HG03103 (cell line): ENCODE measurements at regions not wholly inside any gene's neighbourhood (a gene's known extent, or its start where the extent isn't known, plus 50 kb on each side); places are given as distances from the start of the nearest gene placed in this dataset.

ENCODE experiments used
- ATAC-seq: cut with Tn5 transposase; IDR thresholded peaks from one replicate; pipeline ENCODE4 v1.9.1; 2021; ENCODE audit warnings: low read depth; ENCODE audit not compliant: unreplicated experiment

GRCh38 chr15:93608643-93609148, 519.7 kb upstream of the RGMA start:
- no peak for ATAC-seq

- no peak for ATAC-seq
Observed at GRCh38 chr15:93603550-93603949, 514.5 kb upstream of the RGMA start.

GRCh38 chr15:93587059-93587521, 498.1 kb upstream of the RGMA start:
- no peak for ATAC-seq

- no peak for ATAC-seq
Observed at GRCh38 chr15:93585012-93585411, 496.0 kb upstream of the RGMA start.

- ATAC-seq, result no peak
Observed at GRCh38 chr15:93583968-93584367, 495.0 kb upstream of the RGMA start.

GRCh38 chr15:93583552-93583951, 494.5 kb upstream of the RGMA start:
- ATAC-seq, result no peak

GRCh38 chr15:93570527-93570926, 481.5 kb upstream of the RGMA start:
- no peak for ATAC-seq

- ATAC-seq, result no peak
Observed at GRCh38 chr15:93566762-93567161, 477.8 kb upstream of the RGMA start.

GRCh38 chr15:93565201-93565600, 476.2 kb upstream of the RGMA start:
- no peak for ATAC-seq

GRCh38 chr15:93563218-93563617, 474.2 kb upstream of the RGMA start:
- no peak for ATAC-seq

GRCh38 chr15:93562395-93563123, 473.5 kb upstream of the RGMA start:
- no peak for ATAC-seq

GRCh38 chr15:93557696-93558095, 468.7 kb upstream of the RGMA start:
- no peak for ATAC-seq

GRCh38 chr15:93553167-93553935, 464.3 kb upstream of the RGMA start:
- no peak for ATAC-seq

- ATAC-seq, result no peak
Observed at GRCh38 chr15:93543093-93543492, 454.1 kb upstream of the RGMA start.

- no peak for ATAC-seq
Observed at GRCh38 chr15:93527374-93528050, 438.5 kb upstream of the RGMA start.

GRCh38 chr15:93524432-93524831, 435.4 kb upstream of the RGMA start:
- no peak for ATAC-seq

- ATAC-seq, result no peak
Observed at GRCh38 chr15:93523481-93523880, 434.5 kb upstream of the RGMA start.

- ATAC-seq, result no peak
Observed at GRCh38 chr15:93520206-93520605, 431.2 kb upstream of the RGMA start.

- ATAC-seq, result no peak
Observed at GRCh38 chr15:93519599-93519998, 430.6 kb upstream of the RGMA start.

GRCh38 chr15:93517176-93517575, 428.2 kb upstream of the RGMA start:
- no peak for ATAC-seq
